ENCODE measurements at regions not wholly inside any gene's neighbourhood (a gene's known extent, or its start where the extent isn't known, plus 50 kb on each side); places are given as distances from the start of the nearest gene placed in this dataset.

DNA sequence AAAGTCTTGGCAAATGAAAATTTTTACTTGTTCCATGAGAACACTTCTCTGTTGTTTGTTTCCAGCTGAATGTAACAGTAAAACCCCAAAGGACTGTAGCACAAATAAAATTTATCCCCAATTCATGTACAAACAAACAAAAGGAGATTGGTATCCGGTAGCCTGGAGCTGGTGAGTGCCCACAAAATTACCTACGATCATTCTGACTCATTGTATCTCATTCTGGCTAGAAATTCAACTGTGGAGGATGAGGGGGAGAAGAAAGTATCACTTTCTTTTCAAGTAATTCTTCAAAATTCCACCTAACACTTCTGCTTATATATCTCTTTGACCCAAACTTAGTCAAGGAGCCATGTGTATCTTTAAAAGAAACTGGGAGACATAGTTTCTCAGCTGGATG lies 268.5 kb downstream of the ALG10B start:
- no peak for DNase-seq (ENCODE audit: low read depth)

- DNase-seq (ENCODE audit: low read depth): no peak
These were observed 270.2 kb downstream of the ALG10B start for GRCh38 chr12:38586789-38587188.

DNA sequence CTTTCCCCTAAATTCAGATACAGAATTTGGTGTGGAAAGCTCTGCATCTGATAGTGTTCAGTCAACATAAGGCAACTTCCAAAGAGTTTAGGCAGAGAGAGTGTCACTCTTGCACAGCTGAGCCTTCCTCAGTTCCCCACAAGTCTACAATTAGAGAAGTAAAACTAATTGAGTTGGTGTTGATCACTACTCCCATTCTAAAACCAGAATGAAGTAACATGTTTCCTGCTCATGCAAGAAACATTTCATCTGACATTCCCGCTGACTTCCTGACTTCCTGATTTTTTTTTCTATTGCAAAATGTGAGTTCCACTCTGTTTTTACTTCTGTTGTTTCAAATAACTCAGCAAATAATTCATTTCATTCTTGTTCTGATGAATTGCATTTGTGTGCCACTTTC lies 271.0 kb downstream of the ALG10B start:
- no peak for DNase-seq (ENCODE audit: low read depth)

- no peak for DNase-seq (ENCODE audit: low read depth)
These were observed 272.2 kb downstream of the ALG10B start for GRCh38 chr12:38588624-38589305.

- no peak for DNase-seq (ENCODE audit: low read depth)
These were observed 272.7 kb downstream of the ALG10B start for GRCh38 chr12:38589306-38589632.

DNA sequence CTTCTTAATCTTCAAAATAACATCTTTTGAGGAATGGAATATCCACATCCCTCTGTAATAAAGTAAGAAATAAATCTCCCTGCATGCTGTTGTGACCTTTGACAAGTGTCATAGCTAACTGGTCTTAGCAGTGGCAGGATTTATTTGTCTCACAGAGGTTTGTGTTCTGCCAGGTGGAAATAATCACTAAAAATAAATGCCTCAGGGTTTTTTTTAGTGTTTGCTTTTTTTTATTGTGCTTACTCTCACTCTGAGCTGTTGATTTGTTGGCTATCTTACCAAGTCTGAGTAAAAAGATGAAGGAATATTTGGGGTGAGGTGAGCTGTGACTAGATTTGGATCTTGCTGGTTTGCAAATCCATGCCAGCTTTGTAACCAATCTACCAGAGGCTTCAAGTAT lies 285.4 kb downstream of the ALG10B start:
- DNase-seq (ENCODE audit: low read depth): no peak

All from GM04503 (cell line).